H1 (cell line): ENCODE measurements at regions not wholly inside any gene's neighbourhood (a gene's known extent, or its start where the extent isn't known, plus 50 kb on each side); places are given as distances from the start of the nearest gene placed in this dataset.

Source experiments
- CTCF ChIA-PET: fragments of 300-600 bp; sonication (Branson Sonifier 250); formaldehyde crosslinking; loops from one replicate; lab custom pipeline; 2021; ENCODE audit not compliant: partially characterized antibody; lab: Charles Lee
- POLR2A ChIA-PET: fragments of 300-600 bp; sonication (Branson Sonifier 250); formaldehyde crosslinking; loops from one replicate; lab custom pipeline; 2021; ENCODE audit warnings: inconsistent platforms; ENCODE audit not compliant: partially characterized antibody; lab: Charles Lee
- DNase-seq, 2 experiments: peaks; one replicate each; pipeline versions ENCODE4 v3.0.0 to v3.0.0-alpha.2; 2010 to 2022; ENCODE audit warnings: low spot score in 2 of 2, low read depth in 1 of 2, mixed read lengths in 1 of 2
- FAIRE-seq: peaks from 2 replicates; lab custom pipeline; 2011; peaks lifted over from hg19 to GRCh38; lab: Jason Lieb, UNC
- H2AFZ ChIP-seq: 2 replicates; pipeline ENCODE4 v1.8.1; 2012; ENCODE audit warnings: low read length, inconsistent platforms
- H2AK5ac ChIP-seq: 2 replicates; pipeline ENCODE4 v1.6.1; 2013; ENCODE audit warnings: low read depth, low read length
- H2BK120ac ChIP-seq: replicated peaks from 2 replicates; pipeline ENCODE3; 2013; ENCODE audit warnings: low read depth, low read length, inconsistent platforms
- H2BK12ac ChIP-seq: 2 replicates; pipeline ENCODE4 v1.6.1; 2013; ENCODE audit warnings: low read depth, low read length
- H2BK15ac ChIP-seq: 2 replicates; pipeline ENCODE4 v1.6.1; 2013; ENCODE audit warnings: low read length
- H2BK20ac ChIP-seq: 2 replicates; pipeline ENCODE4 v1.6.1; 2013; ENCODE audit warnings: low read length
- H2BK5ac ChIP-seq: 2 replicates; pipeline ENCODE4 v1.6.1; 2013; ENCODE audit warnings: low read depth, low read length
- H3K14ac ChIP-seq: 2 replicates; pipeline ENCODE4 v1.6.1; 2013; ENCODE audit warnings: inconsistent platforms; ENCODE audit not compliant: insufficient read length
- H3K18ac ChIP-seq: 2 replicates; pipeline ENCODE4 v1.6.1; 2013; ENCODE audit warnings: low read length; ENCODE audit errors: extremely low read depth
- H3K23ac ChIP-seq: 2 replicates; pipeline ENCODE4 v1.6.1; 2013; ENCODE audit warnings: inconsistent platforms; ENCODE audit not compliant: insufficient read length
- H3K23me2 ChIP-seq: 2 replicates; pipeline ENCODE4 v1.6.1; 2013; ENCODE audit warnings: low read depth, low read length
- H3K27ac ChIP-seq: 2 replicates; pipeline ENCODE4 v1.6.1; 2011; ENCODE audit warnings: low read depth, low read length, inconsistent platforms
- H3K27me3 ChIP-seq, 4 experiments: replicated peaks in 1 of 4; 1 replicate in 1 of 4; 2 replicates in 3 of 4; pipeline versions ENCODE4 v1.6.1 to v1.8.1; 2011 to 2013; ENCODE audit warnings: low read length in 3 of 4, mild to moderate bottlenecking in 3 of 4, inconsistent platforms in 2 of 4, mixed read lengths in 2 of 4, moderate library complexity in 1 of 4; ENCODE audit not compliant: control insufficient read depth in 3 of 4, insufficient read depth in 3 of 4; ENCODE audit errors: extremely low read depth in 1 of 4
- H3K36me3 ChIP-seq, 4 experiments: 2 replicates each; pipeline versions ENCODE4 v1.6.1 to v1.8.1; 2011 to 2013; ENCODE audit warnings: mild to moderate bottlenecking in 4 of 4, low read length in 3 of 4, moderate library complexity in 2 of 4, control low read depth in 1 of 4, inconsistent platforms in 1 of 4; ENCODE audit not compliant: insufficient read depth in 4 of 4, control insufficient read depth in 2 of 4
- H3K4ac ChIP-seq: replicated peaks from 2 replicates; pipeline ENCODE3; 2013; ENCODE audit warnings: low read length, low read depth, mixed read lengths, inconsistent platforms; ENCODE audit not compliant: insufficient read length
- H3K4me1 ChIP-seq, 4 experiments: replicated peaks in 1 of 4; 1 replicate in 1 of 4; 2 replicates in 3 of 4; pipeline versions ENCODE4 v1.6.1 to v1.8.1; 2011 to 2013; ENCODE audit warnings: low read length in 3 of 4, inconsistent platforms in 2 of 4, mixed read lengths in 1 of 4; ENCODE audit not compliant: insufficient read depth in 4 of 4, control insufficient read depth in 3 of 4
- H3K4me2 ChIP-seq, 2 experiments: 2 replicates each; pipeline versions ENCODE4 v1.6.1 to v1.8.1; 2011 to 2013; ENCODE audit warnings: low read depth in 2 of 2, low read length in 2 of 2, control low read depth in 1 of 2, inconsistent platforms in 1 of 2, mild to moderate bottlenecking in 1 of 2; ENCODE audit not compliant: insufficient read depth in 1 of 2
- H3K4me3 ChIP-seq, 4 experiments: fragments of 200-600, 300-600 bp in 1 of 4; sonication (generic), shearing (Covaris generic), sonication (Bioruptor Twin) in 1 of 4; 2 replicates each; pipeline versions ENCODE4 v1.5.1 to v1.8.1; 2011 to 2016; ENCODE audit warnings: low read length in 4 of 4, low read depth in 3 of 4, control low read depth in 2 of 4, inconsistent platforms in 2 of 4, mild to moderate bottlenecking in 2 of 4, mixed read lengths in 1 of 4, moderate library complexity in 1 of 4; ENCODE audit not compliant: insufficient read depth in 2 of 4; ENCODE audit errors: extremely low read depth in 1 of 4
- H3K56ac ChIP-seq: replicated peaks from 2 replicates; pipeline ENCODE3; 2013; ENCODE audit warnings: low read depth, mild to moderate bottlenecking, mixed read lengths, low read length, inconsistent platforms; ENCODE audit not compliant: insufficient read length
- H3K79me1 ChIP-seq: 2 replicates; pipeline ENCODE4 v1.6.1; 2013; ENCODE audit warnings: low read depth, low read length, control low read depth
- H3K79me2 ChIP-seq, 2 experiments: 2 replicates each; pipeline versions ENCODE4 v1.6.1 to v1.8.1; 2012 to 2013; ENCODE audit warnings: low read length in 2 of 2, mild to moderate bottlenecking in 2 of 2, inconsistent platforms in 1 of 2; ENCODE audit not compliant: insufficient read depth in 2 of 2, control insufficient read depth in 1 of 2
- H3K9ac ChIP-seq, 4 experiments: replicated peaks in 1 of 4; 1 replicate in 1 of 4; 2 replicates in 3 of 4; pipeline versions ENCODE4 v1.6.1 to v1.8.1; 2011 to 2013; ENCODE audit warnings: low read depth in 3 of 4, low read length in 3 of 4, control low read depth in 2 of 4, mild to moderate bottlenecking in 2 of 4, moderate library complexity in 2 of 4, inconsistent platforms in 1 of 4; ENCODE audit errors: extremely low read depth in 1 of 4
- H3K9me3 ChIP-seq, 2 experiments: 2 replicates each; pipeline versions ENCODE4 v1.6.1 to v1.8.1; 2012 to 2013; ENCODE audit warnings: mild to moderate bottlenecking in 2 of 2, moderate library complexity in 2 of 2, control low read depth in 1 of 2, inconsistent platforms in 1 of 2, low read depth in 1 of 2, low read length in 1 of 2, mixed read lengths in 1 of 2; ENCODE audit not compliant: insufficient read depth in 2 of 2
- H4K20me1 ChIP-seq, 2 experiments: replicated peaks in 1 of 2; 2 replicates each; pipeline versions ENCODE3 to v1.8.1; 2011 to 2013; ENCODE audit warnings: inconsistent platforms in 2 of 2, low read length in 2 of 2, mild to moderate bottlenecking in 1 of 2; ENCODE audit not compliant: insufficient read depth in 2 of 2, control insufficient read depth in 1 of 2
- H4K5ac ChIP-seq: 2 replicates; pipeline ENCODE4 v1.6.1; 2013; ENCODE audit warnings: low read length, low read depth, mixed read lengths, inconsistent platforms; ENCODE audit not compliant: insufficient read length
- H4K8ac ChIP-seq: 2 replicates; pipeline ENCODE4 v1.8.0; 2013; ENCODE audit warnings: mild to moderate bottlenecking, moderate library complexity, low read length, inconsistent platforms; ENCODE audit not compliant: insufficient read depth; ENCODE audit errors: extremely low read depth
- H4K91ac ChIP-seq: replicated peaks from 2 replicates; pipeline ENCODE3; 2013; ENCODE audit warnings: low read length, mixed read lengths, inconsistent platforms; ENCODE audit not compliant: insufficient read length
- ASH2L ChIP-seq: fragments of 200-600, 300-600 bp; sonication (generic); IDR thresholded peaks from one replicate; pipeline ENCODE4 v1.7.1; 2017; ENCODE audit warnings: low read length
- BCL11A ChIP-seq, 2 experiments: IDR thresholded peaks; one replicate each; pipeline ENCODE4 v1.6.1; 2011; ENCODE audit warnings: low read depth in 2 of 2, low read length in 2 of 2, mild to moderate bottlenecking in 2 of 2
- CEBPB ChIP-seq: IDR thresholded peaks from 2 replicates; pipeline ENCODE4 v1.6.1; 2012; ENCODE audit warnings: low read depth, low read length
- CTBP2 ChIP-seq: IDR thresholded peaks from 2 replicates; pipeline ENCODE4 v1.7.0; 2011; ENCODE audit warnings: borderline replicate concordance, mild to moderate bottlenecking, moderate library complexity, mixed read lengths, low read length; ENCODE audit not compliant: insufficient read depth, insufficient read length
- EGR1 ChIP-seq: IDR thresholded peaks from 2 replicates; pipeline ENCODE4 v1.6.1; 2011; ENCODE audit warnings: low read depth, low read length, borderline replicate concordance
- EP300 ChIP-seq, 2 experiments: IDR thresholded peaks; 1 replicate in 1 of 2; 2 replicates in 1 of 2; pipeline ENCODE4 v1.6.1; 2011 to 2012; ENCODE audit warnings: low read depth in 2 of 2, low read length in 2 of 2, mild to moderate bottlenecking in 2 of 2, borderline replicate concordance in 1 of 2, inconsistent platforms in 1 of 2, moderate library complexity in 1 of 2
- HDAC6 ChIP-seq: IDR thresholded peaks from one replicate; pipeline ENCODE4 v1.7.1; 2012; ENCODE audit warnings: low read depth, mild to moderate bottlenecking, inconsistent platforms, low read length, moderate library complexity
- MAFK ChIP-seq: IDR thresholded peaks from 2 replicates; pipeline ENCODE4 v1.6.1; 2012; ENCODE audit warnings: low read depth, mild to moderate bottlenecking, improper control_type of control experiment, low read length
- PHF8 ChIP-seq: fragments of 200-600 bp; sonication (generic); conservative IDR thresholded peaks from 2 replicates; pipeline ENCODE4 v1.7.1; 2012; ENCODE audit warnings: low read depth, mild to moderate bottlenecking, inconsistent platforms, low read length, moderate library complexity
- RNF2 ChIP-seq: fragments of 200-900, 300-1000 bp; sonication (generic); IDR thresholded peaks from 2 replicates; pipeline ENCODE4 v1.7.1; 2016; ENCODE audit warnings: borderline replicate concordance, low read depth, mild to moderate bottlenecking, antibody characterized with exemption, low read length; ENCODE audit not compliant: poor library complexity, severe bottlenecking; ENCODE audit errors: missing control alignments
- SAP30 ChIP-seq: fragments of 300-600 bp; sonication (generic); IDR thresholded peaks from 2 replicates; pipeline ENCODE4 v1.7.1; 2012; ENCODE audit warnings: low read length, moderate library complexity, mild to moderate bottlenecking, inconsistent platforms; ENCODE audit not compliant: insufficient read depth, insufficient replicate concordance
- SP4 ChIP-seq: IDR thresholded peaks from 2 replicates; pipeline ENCODE4 v1.6.1; 2012; ENCODE audit warnings: low read length, inconsistent platforms
- SRF ChIP-seq: IDR thresholded peaks from 2 replicates; pipeline ENCODE4 v1.6.1; 2011; ENCODE audit warnings: mild to moderate bottlenecking, low read depth, low read length, moderate library complexity
- TEAD4 ChIP-seq: IDR thresholded peaks from 2 replicates; pipeline ENCODE4 v1.6.1; 2012; ENCODE audit warnings: low read depth, low read length, inconsistent platforms, mixed read lengths
- TF ChIP-seq, protein P1 (sequence below): IDR thresholded peaks from 2 replicates; pipeline ENCODE4 v1.6.1; 2012; ENCODE audit warnings: inconsistent platforms

DNA sequence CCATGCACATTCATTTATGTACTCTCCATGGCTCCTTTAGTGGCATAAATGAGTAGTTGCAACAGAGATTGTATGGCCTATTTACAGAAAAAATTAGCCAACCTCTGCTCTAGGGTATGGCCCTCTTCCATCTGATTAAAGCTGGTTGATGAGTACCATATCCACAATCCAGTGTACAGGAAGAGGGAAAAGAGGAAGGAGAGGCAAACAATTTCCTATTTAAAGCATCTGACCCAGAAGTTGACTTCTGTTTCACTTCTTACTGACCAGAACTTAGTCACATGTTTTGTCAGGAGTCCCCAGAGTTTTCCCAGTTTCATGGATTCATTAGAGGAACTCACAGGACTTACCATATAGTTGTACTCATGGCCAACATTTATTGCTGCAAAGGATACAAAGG, 68.6 kb upstream of the STARD4 start:
- Histone ChIP-seq H3K14ac (no peak overlapping the region), H2BK12ac (no peak overlapping the region), H3K79me2 (no peaks in the 10 kb centered on the region), H3K36me3 (no peaks in the 10 kb centered on the region), H2BK15ac (no peak overlapping the region), H4K91ac (no peak overlapping the region), H3K27ac (no peak overlapping the region), H3K9ac (no peak overlapping the region), H4K5ac (no peak overlapping the region), H2BK20ac (no peak overlapping the region), H4K20me1 (no peaks in the 10 kb centered on the region), H3K9me3 (no peaks in the 10 kb centered on the region), H3K56ac (no peak overlapping the region), H2BK5ac (no peak overlapping the region), H3K4me2 (no peak overlapping the region), H3K4me1 (no peaks in the 10 kb centered on the region), H2AK5ac (no peak overlapping the region), H3K18ac (no peak overlapping the region), H3K79me1 (no peaks in the 10 kb centered on the region), H2BK120ac (no peak overlapping the region), H3K4ac (no peak overlapping the region), H4K8ac (no peak overlapping the region), H3K23me2 (no peaks in the 10 kb centered on the region), H3K4me3 (no peak overlapping the region), H3K27me3 (no peaks in the 10 kb centered on the region), H2AFZ (no peak overlapping the region), H3K23ac (no peak overlapping the region)
- no peak for FAIRE-seq
- DNase-seq: no peak
- ChIA-PET CTCF (interaction anchor here (1.1 kb wide), 1 partner anchor 29 kb away, joined by 3 read pairs; no protein-coding TSS in a partner anchor), POLR2A (no interaction called here)
- no peak for TF ChIP-seq PHF8
- TF ChIP-seq CEBPB: no peak
- TF ChIP-seq MAFK: no peak
- no peak for TF ChIP-seq EP300 (IDR thresholded peaks at IDR 0.05; ENCODE audit: borderline replicate concordance in 1 of 2, low read depth in 2 of 2, low read length in 2 of 2)
- TF ChIP-seq, protein P1, sequence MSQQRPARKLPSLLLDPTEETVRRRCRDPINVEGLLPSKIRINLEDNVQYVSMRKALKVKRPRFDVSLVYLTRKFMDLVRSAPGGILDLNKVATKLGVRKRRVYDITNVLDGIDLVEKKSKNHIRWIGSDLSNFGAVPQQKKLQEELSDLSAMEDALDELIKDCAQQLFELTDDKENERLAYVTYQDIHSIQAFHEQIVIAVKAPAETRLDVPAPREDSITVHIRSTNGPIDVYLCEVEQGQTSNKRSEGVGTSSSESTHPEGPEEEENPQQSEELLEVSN: no peak
- no peak for TF ChIP-seq SRF
- no peak for TF ChIP-seq SP4
- no peak for TF ChIP-seq CTBP2
- TF ChIP-seq BCL11A (IDR thresholded peaks at IDR 0.05; ENCODE audit: low read depth in 2 of 2, low read length in 2 of 2): no peak
- TF ChIP-seq HDAC6: no peak
- no peak for TF ChIP-seq SAP30
- TF ChIP-seq ASH2L: no peak
- no peak for TF ChIP-seq EGR1
- TF ChIP-seq TEAD4: no peak
- no peak for TF ChIP-seq RNF2
